ENCODE measurements at regions not wholly inside any gene's neighbourhood (a gene's known extent, or its start where the extent isn't known, plus 50 kb on each side); places are given as distances from the start of the nearest gene placed in this dataset.
A peak's percentile ranks its signal among the peaks of the same experiment; 100 is the strongest.
"Not testable (repeated sequence)": the region's sequence is repeated elsewhere in the genome, so short reads cannot be mapped to it uniquely, and the experiment has no call there.

DNA sequence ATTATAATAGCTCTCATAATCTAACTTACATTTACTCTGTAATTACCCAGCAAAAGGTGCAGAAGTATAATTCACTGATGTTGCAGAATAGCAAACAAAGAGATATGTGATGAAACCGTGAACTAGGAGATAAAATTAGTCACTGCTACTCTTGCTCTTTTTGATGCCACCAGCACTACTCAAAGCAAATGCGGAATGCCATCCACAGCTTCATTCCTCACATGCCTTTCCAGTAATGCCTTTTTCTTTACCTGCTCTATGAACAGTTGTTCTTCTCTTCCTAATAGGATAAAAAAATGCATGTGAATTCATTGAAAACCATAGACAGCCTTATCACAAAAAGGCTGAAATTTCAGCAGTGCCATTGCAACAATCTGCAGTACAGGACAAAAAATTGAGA, 1129.5 kb downstream of the DIAPH3 start:
- DNase-seq, result no peak

DNA sequence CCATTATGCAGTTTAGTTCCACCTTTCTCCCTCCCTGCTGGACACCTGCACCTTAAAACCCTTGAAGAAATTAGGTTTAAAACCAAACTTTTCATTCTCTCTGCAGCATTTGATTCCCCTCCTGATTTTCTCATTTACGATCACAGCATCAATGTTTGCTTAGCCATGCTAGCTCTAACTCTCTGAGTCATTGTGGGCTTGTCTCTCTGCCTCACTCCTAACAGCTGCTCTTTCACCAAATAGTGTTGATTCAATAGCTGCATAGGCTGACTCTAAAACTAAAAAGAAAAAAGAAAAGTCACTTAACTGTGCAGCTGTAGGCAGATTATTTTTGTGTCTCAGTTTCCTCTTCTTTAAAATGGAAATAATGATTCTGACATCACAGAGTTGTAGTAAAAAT, 1124.9 kb downstream of the DIAPH3 start:
- no peak for DNase-seq

- no peak for DNase-seq
These were observed 1120.7 kb downstream of the DIAPH3 start for GRCh38 chr13:59043016-59043415.

GRCh38 chr13:59047546-59047945, 1116.2 kb downstream of the DIAPH3 start:
- DNase-seq, result no peak

- DNase-seq, result no peak
These were observed 1102.1 kb downstream of the DIAPH3 start for GRCh38 chr13:59061621-59062020.

DNA sequence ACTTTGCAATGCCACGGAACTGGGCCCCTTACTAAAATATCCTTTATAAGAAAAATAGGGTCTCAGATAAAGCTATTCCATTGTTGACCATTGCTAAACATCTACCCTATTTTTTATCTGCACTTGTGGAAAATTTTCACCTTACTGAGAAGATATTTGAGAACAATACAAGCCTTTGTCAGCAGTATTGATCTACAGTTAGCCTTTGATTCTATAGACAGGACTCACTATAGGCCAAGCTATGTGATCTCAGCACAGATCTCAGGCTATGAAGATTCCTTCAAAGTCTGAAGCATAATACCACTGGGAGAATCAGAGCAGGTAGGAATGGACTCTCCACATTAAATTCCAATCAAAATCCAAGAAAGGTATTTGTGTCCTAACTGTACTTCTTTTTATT, 1099.7 kb downstream of the DIAPH3 start:
- DNase-seq, result no peak

DNA sequence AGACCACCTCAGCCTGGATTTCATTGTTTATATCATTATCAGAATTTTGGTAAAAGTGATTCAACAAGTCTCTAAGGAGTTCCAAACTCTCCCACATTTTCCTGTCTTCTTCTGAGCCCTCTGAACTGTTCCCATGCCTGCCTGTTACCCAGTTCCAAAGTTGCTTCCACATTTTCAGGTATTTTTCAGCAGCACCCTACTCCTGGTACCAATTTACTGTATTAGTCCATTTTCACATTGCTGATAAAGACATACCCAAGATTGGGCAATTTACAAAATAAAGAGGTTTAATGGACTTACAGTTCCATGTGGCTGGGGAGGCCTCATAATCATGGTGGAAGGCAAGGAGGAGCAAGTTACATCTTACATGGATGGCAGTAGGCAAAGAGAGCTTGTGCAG, 1087.3 kb downstream of the DIAPH3 start:
- DNase-seq, result not testable (repeated sequence)

- DNase-seq, result no peak
These were observed 1077.6 kb downstream of the DIAPH3 start for GRCh38 chr13:59086147-59086546.

DNA sequence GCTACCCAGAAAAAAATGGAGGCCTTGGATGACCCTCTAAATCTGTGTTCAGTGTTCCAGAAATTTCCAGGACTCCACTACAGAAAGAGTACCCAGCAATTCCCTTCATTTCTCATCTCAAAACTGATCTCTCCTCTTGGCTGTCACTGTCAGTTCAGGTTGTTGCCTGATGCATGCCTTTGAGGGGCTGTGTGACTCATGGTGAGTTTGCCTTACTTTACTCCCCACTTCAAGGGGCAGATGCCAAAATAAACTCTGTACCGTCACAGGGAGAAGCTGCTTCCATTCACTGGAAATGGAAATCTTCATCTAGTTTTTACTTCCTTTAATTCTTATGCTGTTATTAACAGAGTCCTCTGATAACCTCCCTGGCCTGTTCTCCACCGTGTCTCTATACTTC, 1075.0 kb downstream of the DIAPH3 start:
- DNase-seq, result no peak

GRCh38 chr13:59094181-59094580, 1069.5 kb downstream of the DIAPH3 start:
- no peak for DNase-seq

- no peak for DNase-seq
These were observed 1064.3 kb downstream of the DIAPH3 start for GRCh38 chr13:59099182-59099974.

- DNase-seq, result no peak
These were observed 1060.5 kb downstream of the DIAPH3 start for GRCh38 chr13:59103004-59103768.

DNA sequence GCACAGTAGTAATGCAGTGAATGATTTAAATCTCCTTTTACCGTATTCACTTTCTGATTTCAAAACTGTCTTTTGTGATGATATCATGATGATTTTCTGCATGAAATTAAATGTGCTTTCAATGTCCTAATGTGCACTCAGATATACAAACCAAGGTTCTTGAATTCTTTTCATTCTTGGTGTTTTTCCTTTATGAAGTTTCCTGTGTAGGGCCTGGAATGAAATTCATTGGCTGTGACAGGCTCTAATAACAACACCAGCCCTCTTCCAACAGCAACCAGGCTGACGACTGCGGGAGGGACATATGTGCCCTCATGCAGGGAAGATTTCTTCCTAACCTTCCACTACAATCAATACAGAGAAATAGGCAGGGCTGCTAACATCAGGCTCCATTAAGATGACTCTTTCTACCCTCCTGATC, 1052.0 kb downstream of the DIAPH3 start:
- DNase-seq, result no peak

DNA sequence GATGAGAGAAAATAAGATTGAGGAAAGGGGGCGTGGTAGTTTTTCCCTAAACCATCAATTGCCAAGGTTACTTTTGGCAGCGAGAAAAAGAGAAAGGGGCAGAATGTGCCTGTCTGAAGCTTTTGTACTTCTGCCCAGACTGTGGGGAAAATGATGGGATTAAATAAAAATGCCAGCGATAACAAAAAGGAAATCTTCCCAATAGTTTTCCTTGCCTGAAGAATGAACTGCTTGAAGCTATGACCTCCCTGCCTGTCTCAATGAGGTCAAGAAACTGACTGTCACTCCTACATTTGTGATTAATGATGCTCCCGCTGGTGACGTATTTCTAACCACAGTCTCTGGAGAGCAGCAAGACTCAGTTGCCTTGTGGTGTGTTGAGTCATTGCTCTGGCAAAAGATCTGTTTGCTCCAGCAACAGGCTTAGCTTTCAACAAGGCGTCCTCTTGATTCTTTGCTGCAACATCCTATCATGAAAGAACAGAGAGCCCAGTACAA, 1051.5 kb downstream of the DIAPH3 start:
- DNase-seq, result no peak

GRCh38 chr13:59119475-59119874, 1044.3 kb downstream of the DIAPH3 start:
- no peak for DNase-seq

DNA sequence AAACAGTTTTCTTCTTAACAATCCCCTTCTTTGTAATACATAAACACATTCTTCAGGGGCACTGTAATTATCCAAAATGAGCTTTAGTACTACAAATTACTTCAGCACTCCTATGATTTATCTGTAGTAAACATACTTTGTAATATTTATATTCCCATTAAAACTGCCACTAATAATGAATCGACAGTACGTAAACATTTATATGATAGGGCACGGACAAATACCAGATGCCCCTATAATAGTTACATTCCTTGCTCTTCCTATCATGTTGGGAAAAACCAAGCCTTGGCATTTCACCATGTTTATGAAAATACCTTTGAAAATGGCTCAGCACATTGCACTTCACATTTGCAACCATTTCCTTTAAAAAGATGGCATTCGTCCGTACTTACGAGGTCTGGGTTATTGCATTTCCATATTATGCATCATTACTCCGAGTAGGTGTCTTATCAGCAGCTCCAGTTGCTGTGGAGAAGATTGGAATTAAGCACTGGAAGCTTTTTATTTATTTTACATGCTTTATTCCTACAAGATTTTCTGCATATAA, 1043.4 kb downstream of the DIAPH3 start:
- no peak for DNase-seq

GRCh38 chr13:59121507-59121906, 1042.2 kb downstream of the DIAPH3 start:
- DNase-seq, result no peak

GRCh38 chr13:59126474-59126873, 1037.3 kb downstream of the DIAPH3 start:
- no peak for DNase-seq

GRCh38 chr13:59133903-59134302, 1029.8 kb downstream of the DIAPH3 start:
- DNase-seq, result no peak

GRCh38 chr13:59144700-59145099, 1019.0 kb downstream of the DIAPH3 start:
- DNase-seq, result no peak

DNA sequence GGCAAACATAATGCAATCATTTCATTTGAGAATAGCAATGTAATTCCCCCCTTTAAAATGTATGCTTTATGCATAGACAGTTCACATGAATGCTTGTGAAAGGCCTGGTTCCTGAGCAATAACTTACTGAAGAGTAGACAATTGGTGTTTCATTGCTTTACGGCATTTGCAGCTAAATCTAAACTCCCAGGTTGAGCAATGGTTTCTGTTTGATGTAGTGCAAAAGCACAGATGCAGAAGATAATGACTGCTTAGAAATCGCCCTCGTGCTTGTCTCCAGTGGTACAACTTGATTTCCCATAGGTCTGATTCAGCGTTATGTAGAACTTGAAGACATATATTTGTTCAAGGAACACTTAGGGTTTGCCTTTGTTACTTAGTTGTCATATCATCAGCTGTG, 1018.3 kb downstream of the DIAPH3 start:
- peak in 1 of 5 experiments; percentile 1 for DNase-seq

DNA sequence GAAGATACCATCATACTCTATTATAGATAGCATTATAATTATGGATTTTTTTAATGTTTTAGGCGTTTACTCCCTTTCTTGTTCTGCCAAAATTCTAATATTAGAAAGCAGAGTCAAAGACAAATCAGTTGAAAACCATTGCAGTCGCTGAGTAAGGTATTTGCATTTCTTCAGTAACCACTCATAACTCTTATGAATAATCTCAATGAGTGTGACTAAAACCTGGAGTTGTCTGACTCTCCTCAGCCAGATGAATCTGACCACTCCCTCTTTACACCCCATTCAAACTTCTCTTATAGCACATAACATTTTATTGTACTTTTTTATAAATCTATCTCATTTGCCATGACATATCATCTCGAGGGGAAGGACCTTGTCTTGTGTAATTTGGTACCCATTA, 1006.5 kb downstream of the DIAPH3 start:
- no peak for DNase-seq

DNA sequence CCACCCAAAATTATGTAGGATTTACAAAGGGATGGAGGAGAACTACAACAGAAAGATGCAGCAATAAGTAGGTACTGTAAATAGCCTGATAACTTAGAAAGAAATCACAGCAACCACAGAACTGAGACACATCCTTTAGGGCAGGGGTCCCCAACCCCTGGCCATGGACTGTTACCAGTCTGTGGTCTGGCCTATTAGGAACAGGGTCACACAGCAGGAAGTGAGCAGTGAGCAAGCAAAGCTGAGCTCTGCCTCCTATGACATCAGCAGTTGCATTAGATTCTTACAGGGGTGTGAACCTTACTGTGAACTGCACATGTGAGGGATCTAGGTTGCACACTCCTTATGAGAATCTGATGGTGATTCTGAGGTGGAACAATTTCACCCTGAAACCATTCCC, 997.6 kb downstream of the DIAPH3 start:
- no peak for DNase-seq

GRCh38 chr13:59172076-59172475, 991.7 kb downstream of the DIAPH3 start:
- no peak for DNase-seq

Measured in T-helper 2 cell (primary cell).